ENCODE measurements at regions not wholly inside any gene's neighbourhood (a gene's known extent, or its start where the extent isn't known, plus 50 kb on each side); places are given as distances from the start of the nearest gene placed in this dataset.

DNA sequence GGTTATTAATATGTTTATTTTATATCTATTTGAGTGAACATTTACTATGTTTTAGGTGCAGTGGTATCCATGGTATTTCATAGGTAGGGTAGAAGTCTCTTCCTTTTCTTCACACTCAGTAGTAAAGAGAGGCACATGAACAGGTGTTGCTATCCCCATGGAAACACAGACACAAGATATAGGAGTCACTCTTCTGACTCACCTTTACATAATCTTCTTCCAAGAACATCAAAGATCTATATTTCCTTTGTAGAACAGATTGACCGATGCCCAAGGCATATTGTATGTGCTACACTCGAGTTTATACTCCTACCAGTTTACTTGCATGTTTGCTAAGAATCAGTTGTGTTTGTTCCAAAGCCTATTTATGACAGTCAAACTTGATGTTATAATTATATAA lies 1997.4 kb downstream of the C4orf33 start:
- TF ChIP-seq NPAS2 (CRISPR knock-in tag; IDR thresholded peaks at IDR 0.05; ENCODE audit: borderline replicate concordance) (no peak), EHMT2 (IDR thresholded peaks at IDR 0.05; ENCODE audit: low read depth) (no peak), CHD2 (IDR thresholded peaks at IDR 0.05; ENCODE audit: low read length, partially characterized antibody) (no peak), POLR2A (IDR thresholded peaks at IDR 0.05; ENCODE audit: low read length) (no peak), CHD4 (IDR thresholded peaks at IDR 0.05; ENCODE audit: borderline replicate concordance) (no peak), SMC3 (IDR thresholded peaks at IDR 0.05) (no peak)
- TF ChIP-seq, protein P1, sequence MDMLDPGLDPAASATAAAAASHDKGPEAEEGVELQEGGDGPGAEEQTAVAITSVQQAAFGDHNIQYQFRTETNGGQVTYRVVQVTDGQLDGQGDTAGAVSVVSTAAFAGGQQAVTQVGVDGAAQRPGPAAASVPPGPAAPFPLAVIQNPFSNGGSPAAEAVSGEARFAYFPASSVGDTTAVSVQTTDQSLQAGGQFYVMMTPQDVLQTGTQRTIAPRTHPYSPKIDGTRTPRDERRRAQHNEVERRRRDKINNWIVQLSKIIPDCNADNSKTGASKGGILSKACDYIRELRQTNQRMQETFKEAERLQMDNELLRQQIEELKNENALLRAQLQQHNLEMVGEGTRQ (IDR thresholded peaks at IDR 0.05) = no peak
- TF ChIP-seq, protein P2, sequence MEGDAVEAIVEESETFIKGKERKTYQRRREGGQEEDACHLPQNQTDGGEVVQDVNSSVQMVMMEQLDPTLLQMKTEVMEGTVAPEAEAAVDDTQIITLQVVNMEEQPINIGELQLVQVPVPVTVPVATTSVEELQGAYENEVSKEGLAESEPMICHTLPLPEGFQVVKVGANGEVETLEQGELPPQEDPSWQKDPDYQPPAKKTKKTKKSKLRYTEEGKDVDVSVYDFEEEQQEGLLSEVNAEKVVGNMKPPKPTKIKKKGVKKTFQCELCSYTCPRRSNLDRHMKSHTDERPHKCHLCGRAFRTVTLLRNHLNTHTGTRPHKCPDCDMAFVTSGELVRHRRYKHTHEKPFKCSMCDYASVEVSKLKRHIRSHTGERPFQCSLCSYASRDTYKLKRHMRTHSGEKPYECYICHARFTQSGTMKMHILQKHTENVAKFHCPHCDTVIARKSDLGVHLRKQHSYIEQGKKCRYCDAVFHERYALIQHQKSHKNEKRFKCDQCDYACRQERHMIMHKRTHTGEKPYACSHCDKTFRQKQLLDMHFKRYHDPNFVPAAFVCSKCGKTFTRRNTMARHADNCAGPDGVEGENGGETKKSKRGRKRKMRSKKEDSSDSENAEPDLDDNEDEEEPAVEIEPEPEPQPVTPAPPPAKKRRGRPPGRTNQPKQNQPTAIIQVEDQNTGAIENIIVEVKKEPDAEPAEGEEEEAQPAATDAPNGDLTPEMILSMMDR (IDR thresholded peaks at IDR 0.05) = no peak
- TF ChIP-seq, protein P3, sequence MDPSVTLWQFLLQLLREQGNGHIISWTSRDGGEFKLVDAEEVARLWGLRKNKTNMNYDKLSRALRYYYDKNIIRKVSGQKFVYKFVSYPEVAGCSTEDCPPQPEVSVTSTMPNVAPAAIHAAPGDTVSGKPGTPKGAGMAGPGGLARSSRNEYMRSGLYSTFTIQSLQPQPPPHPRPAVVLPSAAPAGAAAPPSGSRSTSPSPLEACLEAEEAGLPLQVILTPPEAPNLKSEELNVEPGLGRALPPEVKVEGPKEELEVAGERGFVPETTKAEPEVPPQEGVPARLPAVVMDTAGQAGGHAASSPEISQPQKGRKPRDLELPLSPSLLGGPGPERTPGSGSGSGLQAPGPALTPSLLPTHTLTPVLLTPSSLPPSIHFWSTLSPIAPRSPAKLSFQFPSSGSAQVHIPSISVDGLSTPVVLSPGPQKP (IDR thresholded peaks at IDR 0.05; ENCODE audit: low read depth, low read length) = no peak

Measured in A549 (cell line).